Astrocyte (in vitro differentiated cells and primary cell): ENCODE measurements at regions not wholly inside any gene's neighbourhood (a gene's known extent, or its start where the extent isn't known, plus 50 kb on each side); places are given as distances from the start of the nearest gene placed in this dataset.

Source experiments
- DNase-seq: peaks from one replicate; pipeline ENCODE4 v3.0.0-alpha.2; 2010; ENCODE audit warnings: low read depth
- FAIRE-seq: peaks from 2 replicates; lab custom pipeline; 2011; peaks lifted over from hg19 to GRCh38; lab: Jason Lieb, UNC
- H2AFZ ChIP-seq: 2 replicates; pipeline ENCODE4 v1.6.0; 2012; ENCODE audit warnings: low read depth, low read length, inconsistent platforms
- H3K27ac ChIP-seq: 2 replicates; pipeline ENCODE4 v1.5.1; 2011; ENCODE audit warnings: low read depth, low read length, inconsistent platforms
- H3K27me3 ChIP-seq: 2 replicates; pipeline ENCODE4 v1.6.0; 2011; ENCODE audit warnings: low read length, inconsistent platforms; ENCODE audit not compliant: insufficient read depth
- H3K36me3 ChIP-seq: 2 replicates; pipeline ENCODE4 v1.5.1; 2011; ENCODE audit warnings: low read length, inconsistent platforms; ENCODE audit not compliant: insufficient read depth
- H3K4me1 ChIP-seq: 2 replicates; pipeline ENCODE4 v1.5.1; 2011; ENCODE audit warnings: low read length, inconsistent platforms; ENCODE audit not compliant: insufficient read depth
- H3K4me2 ChIP-seq: 2 replicates; pipeline ENCODE4 v1.6.0; 2012; ENCODE audit warnings: low read length, inconsistent platforms
- H3K4me3 ChIP-seq: 2 replicates; pipeline ENCODE4 v1.5.1; 2011; ENCODE audit warnings: low read depth, mild to moderate bottlenecking, low read length, inconsistent platforms; ENCODE audit not compliant: insufficient read depth
- H3K79me2 ChIP-seq: 2 replicates; pipeline ENCODE4 v1.6.0; 2012; ENCODE audit warnings: mild to moderate bottlenecking, low read length, inconsistent platforms; ENCODE audit not compliant: insufficient read depth
- H3K9ac ChIP-seq: 2 replicates; pipeline ENCODE4 v1.6.0; 2012; ENCODE audit warnings: mild to moderate bottlenecking, low read length, inconsistent platforms
- H3K9me3 ChIP-seq: 2 replicates; pipeline ENCODE4 v1.5.1; 2012; ENCODE audit warnings: low read depth, mild to moderate bottlenecking, low read length, inconsistent platforms; ENCODE audit not compliant: insufficient read depth
- H4K20me1 ChIP-seq: 2 replicates; pipeline ENCODE4 v1.6.0; 2012; ENCODE audit warnings: low read length, inconsistent platforms; ENCODE audit not compliant: insufficient read depth
- H3K27ac Mint-ChIP-seq: one replicate; pipeline ENCODE4 v1.8.0; 2021; ENCODE audit warnings: mild to moderate bottlenecking, mixed read lengths; ENCODE audit not compliant: unreplicated experiment
- H3K27me3 Mint-ChIP-seq: one replicate; pipeline ENCODE4 v1.8.0; 2021; ENCODE audit warnings: low read depth, mixed read lengths; ENCODE audit not compliant: unreplicated experiment
- H3K36me3 Mint-ChIP-seq: one replicate; pipeline ENCODE4 v1.8.0; 2021; ENCODE audit warnings: low read depth, mixed read lengths; ENCODE audit not compliant: unreplicated experiment
- H3K4me1 Mint-ChIP-seq: one replicate; pipeline ENCODE4 v1.8.0; 2021; ENCODE audit warnings: low read depth, mixed read lengths; ENCODE audit not compliant: unreplicated experiment
- H3K4me3 Mint-ChIP-seq: one replicate; pipeline ENCODE4 v1.8.0; 2021; ENCODE audit warnings: mild to moderate bottlenecking, moderate library complexity, mixed read lengths; ENCODE audit not compliant: unreplicated experiment
- H3K9me3 Mint-ChIP-seq: one replicate; pipeline ENCODE4 v1.8.0; 2021; ENCODE audit warnings: mild to moderate bottlenecking, mixed read lengths; ENCODE audit not compliant: unreplicated experiment
- EZH2 ChIP-seq: IDR thresholded peaks from 2 replicates; pipeline ENCODE4 v1.6.1; 2012; ENCODE audit warnings: mild to moderate bottlenecking, low read length, inconsistent platforms; ENCODE audit not compliant: insufficient read depth
- TF ChIP-seq, protein P1 (sequence below): IDR thresholded peaks from 2 replicates; pipeline ENCODE4 v1.5.1; 2011; ENCODE audit warnings: low read depth, mild to moderate bottlenecking, inconsistent platforms, low read length, moderate library complexity; ENCODE audit not compliant: insufficient read depth

DNA sequence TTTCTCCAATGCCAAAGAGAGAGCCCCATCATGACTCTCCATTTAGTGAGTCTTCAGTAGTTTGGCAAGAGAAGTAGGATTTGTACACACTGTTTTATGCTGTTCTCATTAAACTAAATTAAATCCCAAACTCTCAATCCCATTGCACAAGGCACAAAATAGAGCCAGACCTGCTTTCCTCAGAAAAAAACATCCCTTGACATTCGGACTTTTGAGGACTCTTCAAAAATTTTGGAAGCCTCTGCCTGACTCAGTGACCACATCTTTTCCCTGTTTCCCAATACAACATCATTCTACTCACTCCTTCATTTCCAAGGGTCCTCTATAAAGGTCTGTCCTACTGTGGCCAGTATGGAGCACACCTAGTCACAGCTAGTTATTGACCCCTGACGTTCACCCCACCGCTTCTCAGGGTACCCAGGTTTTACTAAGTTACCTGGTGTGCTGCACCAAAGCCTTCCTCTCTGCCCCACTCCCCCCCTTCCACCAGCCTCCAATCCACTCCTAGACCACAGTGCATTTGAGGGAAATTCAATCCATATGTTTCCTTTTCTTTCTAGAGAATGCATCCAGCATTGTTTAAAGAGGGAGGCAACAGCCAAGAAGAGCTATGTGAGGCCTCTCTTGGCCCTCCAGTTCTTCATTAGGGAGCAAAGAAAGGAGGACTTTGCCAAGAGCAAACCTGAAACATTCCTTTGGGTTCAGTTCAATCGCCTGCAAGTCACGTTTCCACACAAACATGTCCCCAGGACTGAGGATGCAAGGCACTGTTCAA is 428.7 kb downstream of the PLPP3 start:
- no peaks in the 10 kb centered on the region for H3K9me3 Mint-ChIP-seq
- no peaks in the 10 kb centered on the region for H4K20me1 ChIP-seq
- no peaks in the 10 kb centered on the region for H3K79me2 ChIP-seq
- no peak overlapping the region for H3K4me2 ChIP-seq
- DNase-seq (no peak), FAIRE-seq (no peak)
- H3K4me1 Mint-ChIP-seq: no peaks in the 10 kb centered on the region
- no peak overlapping the region for H3K27ac Mint-ChIP-seq
- H3K9ac ChIP-seq: no peak overlapping the region
- no peak overlapping the region for H3K27ac ChIP-seq
- H3K4me1 ChIP-seq: no peaks in the 10 kb centered on the region
- no peaks in the 10 kb centered on the region for H3K36me3 Mint-ChIP-seq
- no peaks in the 10 kb centered on the region for H3K27me3 ChIP-seq
- no peaks in the 10 kb centered on the region for H3K9me3 ChIP-seq
- peaks cover 12% of the 10 kb centered on the region for H3K27me3 Mint-ChIP-seq
- no peak overlapping the region for H2AFZ ChIP-seq
- H3K4me3 ChIP-seq: no peak overlapping the region
- no peaks in the 10 kb centered on the region for H3K36me3 ChIP-seq
- TF ChIP-seq, protein P1, sequence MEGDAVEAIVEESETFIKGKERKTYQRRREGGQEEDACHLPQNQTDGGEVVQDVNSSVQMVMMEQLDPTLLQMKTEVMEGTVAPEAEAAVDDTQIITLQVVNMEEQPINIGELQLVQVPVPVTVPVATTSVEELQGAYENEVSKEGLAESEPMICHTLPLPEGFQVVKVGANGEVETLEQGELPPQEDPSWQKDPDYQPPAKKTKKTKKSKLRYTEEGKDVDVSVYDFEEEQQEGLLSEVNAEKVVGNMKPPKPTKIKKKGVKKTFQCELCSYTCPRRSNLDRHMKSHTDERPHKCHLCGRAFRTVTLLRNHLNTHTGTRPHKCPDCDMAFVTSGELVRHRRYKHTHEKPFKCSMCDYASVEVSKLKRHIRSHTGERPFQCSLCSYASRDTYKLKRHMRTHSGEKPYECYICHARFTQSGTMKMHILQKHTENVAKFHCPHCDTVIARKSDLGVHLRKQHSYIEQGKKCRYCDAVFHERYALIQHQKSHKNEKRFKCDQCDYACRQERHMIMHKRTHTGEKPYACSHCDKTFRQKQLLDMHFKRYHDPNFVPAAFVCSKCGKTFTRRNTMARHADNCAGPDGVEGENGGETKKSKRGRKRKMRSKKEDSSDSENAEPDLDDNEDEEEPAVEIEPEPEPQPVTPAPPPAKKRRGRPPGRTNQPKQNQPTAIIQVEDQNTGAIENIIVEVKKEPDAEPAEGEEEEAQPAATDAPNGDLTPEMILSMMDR: no peak
- no peak for TF ChIP-seq EZH2
- H3K4me3 Mint-ChIP-seq: no peak overlapping the region

DNA sequence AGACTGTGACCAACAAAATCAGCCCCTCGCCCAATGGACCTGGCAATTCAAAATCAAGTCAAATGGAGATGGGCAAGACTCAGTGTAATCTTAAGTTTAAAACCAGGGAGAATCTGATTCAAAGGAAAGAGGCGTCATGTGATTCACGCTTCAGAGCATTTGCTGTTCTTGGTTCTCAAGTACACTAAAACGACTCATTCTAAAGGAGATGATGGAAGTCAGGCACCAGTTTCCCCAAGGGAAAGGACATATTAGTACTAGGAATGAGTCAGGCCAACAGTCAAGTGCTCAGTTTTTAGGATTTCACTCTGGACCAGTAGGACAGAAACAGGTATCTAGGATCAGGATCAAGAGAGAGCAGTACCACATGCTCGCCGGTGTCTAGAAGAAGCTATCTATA is 429.6 kb downstream of the PLPP3 start:
- no peak overlapping the region for H3K4me2 ChIP-seq
- H3K36me3 ChIP-seq: no peaks in the 10 kb centered on the region
- no peaks in the 10 kb centered on the region for H3K79me2 ChIP-seq
- Mint-ChIP-seq H3K27ac (no peak overlapping the region), H3K4me3 (no peak overlapping the region), H3K27me3 (peaks cover 12% of the 10 kb centered on the region), H3K9me3 (no peaks in the 10 kb centered on the region), H3K36me3 (no peaks in the 10 kb centered on the region), H3K4me1 (no peaks in the 10 kb centered on the region)
- H2AFZ ChIP-seq: no peak overlapping the region
- DNase-seq (no peak), FAIRE-seq (no peak)
- H3K4me1 ChIP-seq: no peaks in the 10 kb centered on the region
- no peak overlapping the region for H3K9ac ChIP-seq
- TF ChIP-seq EZH2: no peak
- TF ChIP-seq, protein P1: no peak
- H3K9me3 ChIP-seq: no peaks in the 10 kb centered on the region
- no peak overlapping the region for H3K27ac ChIP-seq
- no peak overlapping the region for H3K4me3 ChIP-seq
- H4K20me1 ChIP-seq: no peaks in the 10 kb centered on the region
- H3K27me3 ChIP-seq: no peaks in the 10 kb centered on the region
